ENCODE measurements at regions not wholly inside any gene's neighbourhood (a gene's known extent, or its start where the extent isn't known, plus 50 kb on each side); places are given as distances from the start of the nearest gene placed in this dataset.

DNA sequence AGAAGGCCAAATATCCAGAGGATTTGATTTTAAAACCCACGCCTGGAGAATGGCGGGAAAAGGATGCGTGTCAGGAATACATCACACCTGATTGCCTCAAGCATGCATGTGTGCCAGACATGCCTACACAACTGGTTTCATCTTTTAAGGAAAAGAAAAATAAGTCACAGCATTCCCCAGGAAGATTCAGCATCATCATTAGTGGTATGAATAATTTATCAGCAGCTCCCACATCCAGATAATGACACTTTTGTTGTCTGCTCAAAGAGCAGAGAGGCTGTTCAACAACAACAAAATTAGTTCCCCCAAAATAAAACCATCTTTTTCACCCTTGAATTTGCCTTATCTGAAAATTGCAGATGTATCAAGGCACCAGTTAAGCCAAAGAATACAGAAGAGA lies 328.6 kb upstream of the C1orf87 start:
- TF ChIP-seq, protein P1, sequence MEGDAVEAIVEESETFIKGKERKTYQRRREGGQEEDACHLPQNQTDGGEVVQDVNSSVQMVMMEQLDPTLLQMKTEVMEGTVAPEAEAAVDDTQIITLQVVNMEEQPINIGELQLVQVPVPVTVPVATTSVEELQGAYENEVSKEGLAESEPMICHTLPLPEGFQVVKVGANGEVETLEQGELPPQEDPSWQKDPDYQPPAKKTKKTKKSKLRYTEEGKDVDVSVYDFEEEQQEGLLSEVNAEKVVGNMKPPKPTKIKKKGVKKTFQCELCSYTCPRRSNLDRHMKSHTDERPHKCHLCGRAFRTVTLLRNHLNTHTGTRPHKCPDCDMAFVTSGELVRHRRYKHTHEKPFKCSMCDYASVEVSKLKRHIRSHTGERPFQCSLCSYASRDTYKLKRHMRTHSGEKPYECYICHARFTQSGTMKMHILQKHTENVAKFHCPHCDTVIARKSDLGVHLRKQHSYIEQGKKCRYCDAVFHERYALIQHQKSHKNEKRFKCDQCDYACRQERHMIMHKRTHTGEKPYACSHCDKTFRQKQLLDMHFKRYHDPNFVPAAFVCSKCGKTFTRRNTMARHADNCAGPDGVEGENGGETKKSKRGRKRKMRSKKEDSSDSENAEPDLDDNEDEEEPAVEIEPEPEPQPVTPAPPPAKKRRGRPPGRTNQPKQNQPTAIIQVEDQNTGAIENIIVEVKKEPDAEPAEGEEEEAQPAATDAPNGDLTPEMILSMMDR (IDR thresholded peaks at IDR 0.05): no peak
- TF ChIP-seq POLR2A (IDR thresholded peaks at IDR 0.05): no peak
